SK-N-SH (cell line): ENCODE measurements at regions not wholly inside any gene's neighbourhood (a gene's known extent, or its start where the extent isn't known, plus 50 kb on each side); places are given as distances from the start of the nearest gene placed in this dataset.

Experiments
- CTCF ChIA-PET: fragments of 300-600, 350-600 bp; formaldehyde crosslinking; extraction: SDS; loops from one replicate; lab custom pipeline; 2021; lab: Yijun Ruan, JAX
- POLR2A ChIA-PET: fragments of 350-600 bp; sonication (Branson Sonifier 250); formaldehyde crosslinking; extraction: SDS; loops from one replicate; lab custom pipeline; 2020; ENCODE audit warnings: antibody characterized with exemption, inconsistent platforms; lab: Yijun Ruan, JAX
- DNase-seq: peaks from one replicate; pipeline ENCODE4 v3.0.0; 2012
- H2AFZ ChIP-seq: fragments of 200-600 bp; sonication (generic); 2 replicates; pipeline ENCODE4 v1.8.1; 2016; ENCODE audit warnings: antibody characterized with exemption, mild to moderate bottlenecking, low read depth
- H3F3A ChIP-seq: fragments of 200-600 bp; sonication (generic); replicated peaks from 2 replicates; pipeline ENCODE3; 2016; ENCODE audit warnings: antibody characterized with exemption, mild to moderate bottlenecking; ENCODE audit not compliant: insufficient read depth
- H3K27ac ChIP-seq, 2 experiments: fragments of 200-500 bp in 1 of 2; fragments of 200-600 bp in 1 of 2; sonication (Bioruptor generic) in 1 of 2; sonication (generic), shearing (Covaris generic) in 1 of 2; 2 replicates each; pipeline versions ENCODE4 v1.5.1 to v1.6.1; 2014 to 2016; ENCODE audit warnings: low read depth in 2 of 2, inconsistent platforms in 1 of 2, low read length in 1 of 2, mild to moderate bottlenecking in 1 of 2, mixed read lengths in 1 of 2
- H3K27me3 ChIP-seq: fragments of 200-600 bp; sonication (generic), shearing (Covaris generic); 2 replicates; pipeline ENCODE4 v1.6.1; 2016; ENCODE audit warnings: mixed run types; ENCODE audit not compliant: insufficient read depth
- H3K36me3 ChIP-seq, 2 experiments: fragments of 200-500 bp in 1 of 2; fragments of 200-600 bp in 1 of 2; sonication (Bioruptor generic) in 1 of 2; sonication (generic) in 1 of 2; replicated peaks in 1 of 2; 2 replicates each; pipeline versions ENCODE3 to v1.5.1; 2014 to 2016; ENCODE audit warnings: low read length in 1 of 2, mild to moderate bottlenecking in 1 of 2; ENCODE audit not compliant: insufficient read depth in 2 of 2, control insufficient read depth in 1 of 2
- H3K4me1 ChIP-seq, 2 experiments: fragments of 200-500 bp in 1 of 2; fragments of 200-600 bp in 1 of 2; sonication (Bioruptor generic) in 1 of 2; sonication (generic), shearing (Covaris generic) in 1 of 2; 2 replicates each; pipeline versions ENCODE4 v1.5.1 to v1.6.1; 2014 to 2016; ENCODE audit warnings: low read depth in 1 of 2, low read length in 1 of 2, mixed run types in 1 of 2; ENCODE audit not compliant: insufficient read depth in 2 of 2, control insufficient read depth in 1 of 2
- H3K4me2 ChIP-seq: fragments of 200-600 bp; sonication (generic), shearing (Covaris generic); 2 replicates; pipeline ENCODE4 v1.6.1; 2017; ENCODE audit warnings: mixed run types
- H3K4me3 ChIP-seq, 2 experiments: fragments of 200-500 bp in 1 of 2; fragments of 200-600 bp in 1 of 2; sonication (Bioruptor generic) in 1 of 2; sonication (generic), shearing (Covaris generic) in 1 of 2; 2 replicates each; pipeline versions ENCODE4 v1.5.1 to v1.8.1; 2014 to 2016; ENCODE audit warnings: low read depth in 2 of 2, inconsistent platforms in 1 of 2, low read length in 1 of 2, mild to moderate bottlenecking in 1 of 2, mixed read lengths in 1 of 2, moderate library complexity in 1 of 2
- H3K79me2 ChIP-seq: fragments of 200-600 bp; sonication (generic); 2 replicates; pipeline ENCODE4 v1.8.1; 2017; ENCODE audit warnings: mild to moderate bottlenecking; ENCODE audit not compliant: insufficient read depth
- H3K9ac ChIP-seq: fragments of 200-600 bp; sonication (generic); 2 replicates; pipeline ENCODE4 v1.6.1; 2017; ENCODE audit warnings: mixed run types
- H3K9me2 ChIP-seq: fragments of 200-600 bp; sonication (generic); 2 replicates; pipeline ENCODE4 v1.6.1; 2017; ENCODE audit warnings: mixed run types
- H3K9me3 ChIP-seq: fragments of 200-600 bp; sonication (generic); 2 replicates; pipeline ENCODE4 v1.6.1; 2017; ENCODE audit warnings: mixed run types, mild to moderate bottlenecking, moderate library complexity
- H4K20me1 ChIP-seq: fragments of 200-600 bp; sonication (generic); 2 replicates; pipeline ENCODE4 v1.6.1; 2017; ENCODE audit warnings: mild to moderate bottlenecking, mixed run types; ENCODE audit not compliant: insufficient read depth
- EP300 ChIP-seq, 2 experiments: IDR thresholded peaks; 2 replicates each; pipeline versions ENCODE4 v1.4.0 to v1.6.1; 2012; ENCODE audit warnings: borderline replicate concordance in 1 of 2, low read depth in 1 of 2, low read length in 1 of 2
- EZH2phosphoT487 ChIP-seq: fragments of 200-600 bp; sonication (generic); IDR thresholded peaks from 2 replicates; pipeline ENCODE4 v1.6.1; 2017; ENCODE audit warnings: low read depth, mixed run types, mild to moderate bottlenecking, antibody characterized with exemption, moderate library complexity, borderline replicate concordance
- FOXJ3 ChIP-seq: sonication (generic); formaldehyde crosslinking; IDR thresholded peaks from 2 replicates; pipeline ENCODE4 v1.5.1; 2020; ENCODE audit warnings: mild to moderate bottlenecking, missing genetic modification reagents
- FOXM1 ChIP-seq: IDR thresholded peaks from 2 replicates; pipeline ENCODE4 v1.4.0; 2012; ENCODE audit warnings: low read depth, mild to moderate bottlenecking
- MEF2A ChIP-seq: IDR thresholded peaks from 2 replicates; pipeline ENCODE4 v1.4.0; 2012; ENCODE audit warnings: low read depth, borderline replicate concordance
- MXI1 ChIP-seq: IDR thresholded peaks from 2 replicates; pipeline ENCODE4 v1.6.1; 2012; ENCODE audit warnings: mild to moderate bottlenecking, low read depth, low read length, improper control_type of control experiment
- NFIC ChIP-seq: IDR thresholded peaks from 2 replicates; pipeline ENCODE4 v1.4.0; 2012; ENCODE audit warnings: borderline replicate concordance
- NRF1 ChIP-seq: IDR thresholded peaks from 2 replicates; pipeline ENCODE4 v1.6.1; 2012; ENCODE audit warnings: low read depth, mild to moderate bottlenecking, low read length
- POLR2AphosphoS5 ChIP-seq: IDR thresholded peaks from 2 replicates; pipeline ENCODE4 v1.6.1; 2012; ENCODE audit warnings: low read depth, low read length
- RAD21 ChIP-seq: IDR thresholded peaks from 2 replicates; pipeline ENCODE4 v1.6.1; 2012; ENCODE audit warnings: mild to moderate bottlenecking, low read length
- RCOR1 ChIP-seq: fragments of 150-350 bp; IDR thresholded peaks from 2 replicates; pipeline ENCODE4 v1.6.1; 2017; ENCODE audit warnings: antibody characterized with exemption, low read length
- RFX5 ChIP-seq: IDR thresholded peaks from 2 replicates; pipeline ENCODE4 v1.6.1; 2012; ENCODE audit warnings: mild to moderate bottlenecking, improper control_type of control experiment, low read length
- RXRA ChIP-seq: IDR thresholded peaks from 2 replicates; pipeline ENCODE4 v1.4.0; 2012; ENCODE audit warnings: low read depth, mild to moderate bottlenecking, borderline replicate concordance
- SMC3 ChIP-seq: IDR thresholded peaks from 2 replicates; pipeline ENCODE4 v1.6.1; 2012; ENCODE audit warnings: low read depth, low read length, improper control_type of control experiment
- TCF12 ChIP-seq: IDR thresholded peaks from 2 replicates; pipeline ENCODE4 v1.4.0; 2012
- WGBS: methylation state at CpG from one replicate; pipeline ENCODE4 v1.1.6; 2017; ENCODE audit warnings: low lambda C conversion rate; 5-methylcytosine and 5-hydroxymethylcytosine counted together
- TF ChIP-seq, protein P1 (sequence below): IDR thresholded peaks from 2 replicates; pipeline ENCODE4 v1.4.0; 2012; ENCODE audit warnings: low read depth
- TF ChIP-seq, protein P2 (sequence below): IDR thresholded peaks from 2 replicates; pipeline ENCODE4 v1.4.0; 2012; ENCODE audit warnings: low read depth, borderline replicate concordance
- TF ChIP-seq, protein P3 (sequence below): IDR thresholded peaks from 2 replicates; pipeline ENCODE4; 2012
- TF ChIP-seq, protein P4 (sequence below): IDR thresholded peaks from 2 replicates; pipeline ENCODE4 v1.4.0; 2012; ENCODE audit warnings: low read depth, borderline replicate concordance
- TF ChIP-seq, protein P5 (sequence below): IDR thresholded peaks from 2 replicates; pipeline ENCODE4 v1.6.1; 2012; ENCODE audit warnings: mild to moderate bottlenecking, low read depth, low read length, moderate library complexity

DNA sequence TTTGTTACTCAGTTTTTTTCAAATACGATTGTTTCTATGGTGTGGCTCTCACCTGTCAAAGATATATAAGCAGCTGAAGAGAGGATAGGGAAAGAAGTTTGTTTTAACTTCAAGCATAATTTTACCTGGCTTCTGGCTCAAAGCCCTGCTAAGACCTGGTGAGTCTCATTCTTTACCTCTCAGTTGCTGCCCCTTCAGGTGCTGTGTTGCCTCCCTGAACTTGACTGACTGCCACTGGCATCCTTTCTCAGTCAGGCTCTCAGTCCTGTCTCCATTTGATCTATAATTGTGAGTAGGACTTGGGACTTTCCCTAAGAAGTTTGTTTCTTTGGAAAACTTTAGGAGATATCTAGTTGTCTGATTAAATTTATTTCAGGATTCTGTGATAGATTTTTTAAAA lies 249.6 kb downstream of the IZUMO3 start (continued):
- TF ChIP-seq SMC3: no peak
- no peak for TF ChIP-seq FOXJ3 (CRISPR knock-in tag)
- TF ChIP-seq EZH2phosphoT487: no peak

DNA sequence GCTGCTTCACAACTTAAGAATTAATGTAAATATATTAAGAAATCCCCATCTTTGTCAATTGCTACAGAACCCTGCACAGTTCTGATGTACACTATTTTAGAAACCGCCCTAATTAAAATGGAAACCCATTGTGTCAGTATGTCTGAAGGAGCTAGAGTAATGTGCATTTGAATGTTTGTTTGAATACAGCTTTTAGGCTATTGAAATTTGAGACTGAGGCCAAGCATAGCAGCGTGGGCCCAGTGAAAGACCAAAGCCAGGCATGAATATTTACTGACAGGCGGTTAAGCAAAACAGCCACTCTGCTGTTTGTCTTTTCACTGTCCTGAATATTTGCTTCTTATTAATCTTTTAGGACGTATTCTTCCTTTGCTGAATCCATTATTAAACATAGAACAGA lies 252.3 kb downstream of the IZUMO3 start:
- no peak overlapping the region for H3K4me2 ChIP-seq
- no peaks in the 10 kb centered on the region for H3K79me2 ChIP-seq
- no peak for DNase-seq
- H3K9me3 ChIP-seq: no peaks in the 10 kb centered on the region
- ChIA-PET POLR2A (no interaction called here), CTCF (no interaction called here)
- H3F3A ChIP-seq: no peaks in the 10 kb centered on the region
- no peak overlapping the region for H2AFZ ChIP-seq
- TF ChIP-seq, protein P1, sequence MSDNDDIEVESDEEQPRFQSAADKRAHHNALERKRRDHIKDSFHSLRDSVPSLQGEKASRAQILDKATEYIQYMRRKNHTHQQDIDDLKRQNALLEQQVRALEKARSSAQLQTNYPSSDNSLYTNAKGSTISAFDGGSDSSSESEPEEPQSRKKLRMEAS: no peak
- TF ChIP-seq RXRA (no peak), MXI1 (no peak), RFX5 (no peak), RAD21 (no peak), EP300 (IDR thresholded peaks at IDR 0.05; ENCODE audit: borderline replicate concordance in 1 of 2, low read depth in 1 of 2, low read length in 1 of 2) (no peak)
- H3K27me3 ChIP-seq: no peaks in the 10 kb centered on the region
- no peaks in the 10 kb centered on the region for H3K9me2 ChIP-seq
- no peaks in the 10 kb centered on the region for H4K20me1 ChIP-seq
- no peak overlapping the region for H3K9ac ChIP-seq
- no peaks in the 10 kb centered on the region for H3K4me1 ChIP-seq
- no peaks in the 10 kb centered on the region for H3K36me3 ChIP-seq
- no peak overlapping the region for H3K4me3 ChIP-seq
- WGBS: 18% methylated on average over 4 of the region's 4 CpGs
- no peak overlapping the region for H3K27ac ChIP-seq

DNA sequence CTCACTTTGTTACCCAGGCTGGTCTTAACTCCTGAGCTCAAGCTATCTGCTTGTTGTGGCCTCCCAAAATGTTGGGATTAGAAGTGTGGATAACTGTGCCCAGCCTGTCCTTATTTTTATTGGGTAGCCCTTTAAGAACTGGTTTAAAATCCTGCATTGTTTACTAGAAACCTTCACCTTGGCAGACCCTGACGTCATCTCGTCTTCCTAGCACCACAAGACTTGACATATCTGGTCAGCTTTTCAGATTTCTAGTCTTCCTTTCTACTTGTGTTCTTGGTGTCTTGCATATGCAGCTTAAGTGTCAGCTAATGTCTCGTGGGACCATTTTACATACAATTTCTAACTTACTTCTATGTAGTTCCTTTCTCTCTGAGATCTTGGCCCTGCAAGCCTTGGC lies 258.9 kb downstream of the IZUMO3 start:
- no peaks in the 10 kb centered on the region for H3K9me2 ChIP-seq
- no peaks in the 10 kb centered on the region for H3K27me3 ChIP-seq
- H2AFZ ChIP-seq: no peak overlapping the region
- H3K4me1 ChIP-seq: no peaks in the 10 kb centered on the region
- H3K36me3 ChIP-seq: no peaks in the 10 kb centered on the region
- no peak overlapping the region for H3K4me2 ChIP-seq
- no peak overlapping the region for H3K27ac ChIP-seq
- no peaks in the 10 kb centered on the region for H3K79me2 ChIP-seq
- H3K4me3 ChIP-seq: no peak overlapping the region
- H3K9ac ChIP-seq: no peak overlapping the region
- WGBS: 21% methylated on average over 3 of the region's 3 CpGs
- DNase-seq: no peak
- ChIA-PET POLR2A (no interaction called here), CTCF (interaction anchor here (1.4 kb wide), 1 partner anchor 37 kb away, joined by 3 read pairs; no protein-coding TSS in a partner anchor)
- no peaks in the 10 kb centered on the region; the same call in 1 of the 2 replicates for H3K9me3 ChIP-seq
- H3F3A ChIP-seq: no peaks in the 10 kb centered on the region
- no peaks in the 10 kb centered on the region for H4K20me1 ChIP-seq
- TF ChIP-seq RFX5 (no peak), TCF12 (no peak), NRF1 (no peak), EZH2phosphoT487 (no peak), POLR2AphosphoS5 (no peak), FOXM1 (no peak), RCOR1 (no peak), MEF2A (no peak), RXRA (no peak), NFIC (no peak)
- TF ChIP-seq, protein P2, sequence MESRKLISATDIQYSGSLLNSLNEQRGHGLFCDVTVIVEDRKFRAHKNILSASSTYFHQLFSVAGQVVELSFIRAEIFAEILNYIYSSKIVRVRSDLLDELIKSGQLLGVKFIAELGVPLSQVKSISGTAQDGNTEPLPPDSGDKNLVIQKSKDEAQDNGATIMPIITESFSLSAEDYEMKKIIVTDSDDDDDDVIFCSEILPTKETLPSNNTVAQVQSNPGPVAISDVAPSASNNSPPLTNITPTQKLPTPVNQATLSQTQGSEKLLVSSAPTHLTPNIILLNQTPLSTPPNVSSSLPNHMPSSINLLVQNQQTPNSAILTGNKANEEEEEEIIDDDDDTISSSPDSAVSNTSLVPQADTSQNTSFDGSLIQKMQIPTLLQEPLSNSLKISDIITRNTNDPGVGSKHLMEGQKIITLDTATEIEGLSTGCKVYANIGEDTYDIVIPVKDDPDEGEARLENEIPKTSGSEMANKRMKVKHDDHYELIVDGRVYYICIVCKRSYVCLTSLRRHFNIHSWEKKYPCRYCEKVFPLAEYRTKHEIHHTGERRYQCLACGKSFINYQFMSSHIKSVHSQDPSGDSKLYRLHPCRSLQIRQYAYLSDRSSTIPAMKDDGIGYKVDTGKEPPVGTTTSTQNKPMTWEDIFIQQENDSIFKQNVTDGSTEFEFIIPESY: no peak
- TF ChIP-seq, protein P1: no peak
- TF ChIP-seq, protein P3, sequence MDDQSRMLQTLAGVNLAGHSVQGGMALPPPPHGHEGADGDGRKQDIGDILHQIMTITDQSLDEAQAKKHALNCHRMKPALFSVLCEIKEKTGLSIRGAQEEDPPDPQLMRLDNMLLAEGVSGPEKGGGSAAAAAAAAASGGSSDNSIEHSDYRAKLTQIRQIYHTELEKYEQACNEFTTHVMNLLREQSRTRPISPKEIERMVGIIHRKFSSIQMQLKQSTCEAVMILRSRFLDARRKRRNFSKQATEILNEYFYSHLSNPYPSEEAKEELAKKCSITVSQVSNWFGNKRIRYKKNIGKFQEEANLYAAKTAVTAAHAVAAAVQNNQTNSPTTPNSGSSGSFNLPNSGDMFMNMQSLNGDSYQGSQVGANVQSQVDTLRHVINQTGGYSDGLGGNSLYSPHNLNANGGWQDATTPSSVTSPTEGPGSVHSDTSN: no peak
- TF ChIP-seq, protein P4, sequence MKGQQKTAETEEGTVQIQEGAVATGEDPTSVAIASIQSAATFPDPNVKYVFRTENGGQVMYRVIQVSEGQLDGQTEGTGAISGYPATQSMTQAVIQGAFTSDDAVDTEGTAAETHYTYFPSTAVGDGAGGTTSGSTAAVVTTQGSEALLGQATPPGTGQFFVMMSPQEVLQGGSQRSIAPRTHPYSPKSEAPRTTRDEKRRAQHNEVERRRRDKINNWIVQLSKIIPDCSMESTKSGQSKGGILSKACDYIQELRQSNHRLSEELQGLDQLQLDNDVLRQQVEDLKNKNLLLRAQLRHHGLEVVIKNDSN: no peak
- TF ChIP-seq, protein P5, sequence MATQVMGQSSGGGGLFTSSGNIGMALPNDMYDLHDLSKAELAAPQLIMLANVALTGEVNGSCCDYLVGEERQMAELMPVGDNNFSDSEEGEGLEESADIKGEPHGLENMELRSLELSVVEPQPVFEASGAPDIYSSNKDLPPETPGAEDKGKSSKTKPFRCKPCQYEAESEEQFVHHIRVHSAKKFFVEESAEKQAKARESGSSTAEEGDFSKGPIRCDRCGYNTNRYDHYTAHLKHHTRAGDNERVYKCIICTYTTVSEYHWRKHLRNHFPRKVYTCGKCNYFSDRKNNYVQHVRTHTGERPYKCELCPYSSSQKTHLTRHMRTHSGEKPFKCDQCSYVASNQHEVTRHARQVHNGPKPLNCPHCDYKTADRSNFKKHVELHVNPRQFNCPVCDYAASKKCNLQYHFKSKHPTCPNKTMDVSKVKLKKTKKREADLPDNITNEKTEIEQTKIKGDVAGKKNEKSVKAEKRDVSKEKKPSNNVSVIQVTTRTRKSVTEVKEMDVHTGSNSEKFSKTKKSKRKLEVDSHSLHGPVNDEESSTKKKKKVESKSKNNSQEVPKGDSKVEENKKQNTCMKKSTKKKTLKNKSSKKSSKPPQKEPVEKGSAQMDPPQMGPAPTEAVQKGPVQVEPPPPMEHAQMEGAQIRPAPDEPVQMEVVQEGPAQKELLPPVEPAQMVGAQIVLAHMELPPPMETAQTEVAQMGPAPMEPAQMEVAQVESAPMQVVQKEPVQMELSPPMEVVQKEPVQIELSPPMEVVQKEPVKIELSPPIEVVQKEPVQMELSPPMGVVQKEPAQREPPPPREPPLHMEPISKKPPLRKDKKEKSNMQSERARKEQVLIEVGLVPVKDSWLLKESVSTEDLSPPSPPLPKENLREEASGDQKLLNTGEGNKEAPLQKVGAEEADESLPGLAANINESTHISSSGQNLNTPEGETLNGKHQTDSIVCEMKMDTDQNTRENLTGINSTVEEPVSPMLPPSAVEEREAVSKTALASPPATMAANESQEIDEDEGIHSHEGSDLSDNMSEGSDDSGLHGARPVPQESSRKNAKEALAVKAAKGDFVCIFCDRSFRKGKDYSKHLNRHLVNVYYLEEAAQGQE: no peak
